ENCODE measurements at regions not wholly inside any gene's neighbourhood (a gene's known extent, or its start where the extent isn't known, plus 50 kb on each side); places are given as distances from the start of the nearest gene placed in this dataset.

GRCh38 chr17:36778448-36778847 lies 158.8 kb upstream of the LHX1 start:
- Histone ChIP-seq H3K9me3 (ENCODE audit: insufficient read depth, low read length) (no peaks in the 10 kb centered on the region), H3K4me1 (ENCODE audit: insufficient read depth, insufficient read length) (peaks cover 1% of the 10 kb centered on the region), H3K9ac (ENCODE audit: insufficient read length, low read depth) (no peak overlapping the region), H3K27me3 (ENCODE audit: insufficient read depth, insufficient read length) (peaks cover 7% of the 10 kb centered on the region), H3K36me3 (ENCODE audit: insufficient read depth, insufficient read length, low read length) (no peaks in the 10 kb centered on the region), H3K4me3 (ENCODE audit: insufficient read length, low read depth) (no peak overlapping the region)
- TF ChIP-seq ZNF274 (IDR thresholded peaks at IDR 0.05; ENCODE audit: low read depth, low read length) (no peak), YY1 (IDR thresholded peaks at IDR 0.05; ENCODE audit: insufficient read depth, insufficient read length) (no peak), SUZ12 (IDR thresholded peaks at IDR 0.05; ENCODE audit: extremely low read depth, insufficient read depth, insufficient read length) (no peak)
- no peak for DNase-seq (ENCODE audit: low read depth, low spot score)

GRCh38 chr17:36779550-36779949 lies 157.7 kb upstream of the LHX1 start:
- Histone ChIP-seq H3K4me1 (ENCODE audit: insufficient read depth, insufficient read length) (no peaks in the 10 kb centered on the region), H3K27me3 (ENCODE audit: insufficient read depth, insufficient read length) (peaks cover 7% of the 10 kb centered on the region), H3K9ac (ENCODE audit: insufficient read length, low read depth) (no peak overlapping the region), H3K36me3 (ENCODE audit: insufficient read depth, insufficient read length, low read length) (no peaks in the 10 kb centered on the region), H3K4me3 (ENCODE audit: insufficient read length, low read depth) (no peak overlapping the region), H3K9me3 (ENCODE audit: insufficient read depth, low read length) (no peaks in the 10 kb centered on the region)
- TF ChIP-seq YY1 (IDR thresholded peaks at IDR 0.05; ENCODE audit: insufficient read depth, insufficient read length): no peak
- TF ChIP-seq SUZ12 (IDR thresholded peaks at IDR 0.05; ENCODE audit: extremely low read depth, insufficient read depth, insufficient read length): no peak
- no peak for TF ChIP-seq ZNF274 (IDR thresholded peaks at IDR 0.05; ENCODE audit: low read depth, low read length)
- no peak for DNase-seq (ENCODE audit: low read depth, low spot score)

GRCh38 chr17:36784633-36785032 lies 152.6 kb upstream of the LHX1 start:
- H3K4me1 ChIP-seq (ENCODE audit: insufficient read depth, insufficient read length): no peaks in the 10 kb centered on the region
- no peak overlapping the region for H3K4me3 ChIP-seq (ENCODE audit: insufficient read length, low read depth)
- no peak overlapping the region for H3K9ac ChIP-seq (ENCODE audit: insufficient read length, low read depth)
- no peaks in the 10 kb centered on the region for H3K36me3 ChIP-seq (ENCODE audit: insufficient read depth, insufficient read length, low read length)
- no peak for TF ChIP-seq YY1 (IDR thresholded peaks at IDR 0.05; ENCODE audit: insufficient read depth, insufficient read length)
- TF ChIP-seq SUZ12 (IDR thresholded peaks at IDR 0.05; ENCODE audit: extremely low read depth, insufficient read depth, insufficient read length): no peak
- no peak for TF ChIP-seq ZNF274 (IDR thresholded peaks at IDR 0.05; ENCODE audit: low read depth, low read length)
- DNase-seq (ENCODE audit: low read depth, low spot score): no peak
- no peaks in the 10 kb centered on the region for H3K9me3 ChIP-seq (ENCODE audit: insufficient read depth, low read length)
- no peaks in the 10 kb centered on the region for H3K27me3 ChIP-seq (ENCODE audit: insufficient read depth, insufficient read length)

GRCh38 chr17:36786867-36787266 lies 150.4 kb upstream of the LHX1 start:
- no peak for DNase-seq (ENCODE audit: low read depth, low spot score)
- no peaks in the 10 kb centered on the region for H3K4me1 ChIP-seq (ENCODE audit: insufficient read depth, insufficient read length)
- H3K9ac ChIP-seq (ENCODE audit: insufficient read length, low read depth): no peak overlapping the region
- no peaks in the 10 kb centered on the region for H3K36me3 ChIP-seq (ENCODE audit: insufficient read depth, insufficient read length, low read length)
- no peak overlapping the region for H3K4me3 ChIP-seq (ENCODE audit: insufficient read length, low read depth)
- H3K9me3 ChIP-seq (ENCODE audit: insufficient read depth, low read length): no peaks in the 10 kb centered on the region
- peaks cover 3% of the 10 kb centered on the region for H3K27me3 ChIP-seq (ENCODE audit: insufficient read depth, insufficient read length)
- TF ChIP-seq YY1 (IDR thresholded peaks at IDR 0.05; ENCODE audit: insufficient read depth, insufficient read length): no peak
- no peak for TF ChIP-seq SUZ12 (IDR thresholded peaks at IDR 0.05; ENCODE audit: extremely low read depth, insufficient read depth, insufficient read length)
- TF ChIP-seq ZNF274 (IDR thresholded peaks at IDR 0.05; ENCODE audit: low read depth, low read length): no peak

GRCh38 chr17:36791150-36791941 lies 145.9 kb upstream of the LHX1 start:
- Histone ChIP-seq H3K9me3 (ENCODE audit: insufficient read depth, low read length) (no peaks in the 10 kb centered on the region), H3K4me1 (ENCODE audit: insufficient read depth, insufficient read length) (no peaks in the 10 kb centered on the region), H3K9ac (ENCODE audit: insufficient read length, low read depth) (no peak overlapping the region), H3K4me3 (ENCODE audit: insufficient read length, low read depth) (no peak overlapping the region), H3K36me3 (ENCODE audit: insufficient read depth, insufficient read length, low read length) (no peaks in the 10 kb centered on the region), H3K27me3 (ENCODE audit: insufficient read depth, insufficient read length) (peaks cover 8% of the 10 kb centered on the region)
- DNase-seq (ENCODE audit: low read depth, low spot score): no peak
- TF ChIP-seq SUZ12 (IDR thresholded peaks at IDR 0.05; ENCODE audit: extremely low read depth, insufficient read depth, insufficient read length) (no peak), ZNF274 (IDR thresholded peaks at IDR 0.05; ENCODE audit: low read depth, low read length) (no peak), YY1 (IDR thresholded peaks at IDR 0.05; ENCODE audit: insufficient read depth, insufficient read length) (no peak)

- TF ChIP-seq YY1 (IDR thresholded peaks at IDR 0.05; ENCODE audit: insufficient read depth, insufficient read length) (no peak), SUZ12 (IDR thresholded peaks at IDR 0.05; ENCODE audit: extremely low read depth, insufficient read depth, insufficient read length) (no peak), ZNF274 (IDR thresholded peaks at IDR 0.05; ENCODE audit: low read depth, low read length) (no peak)
- Histone ChIP-seq H3K9me3 (ENCODE audit: insufficient read depth, low read length) (no peaks in the 10 kb centered on the region), H3K36me3 (ENCODE audit: insufficient read depth, insufficient read length, low read length) (no peaks in the 10 kb centered on the region), H3K4me3 (ENCODE audit: insufficient read length, low read depth) (no peak overlapping the region), H3K27me3 (ENCODE audit: insufficient read depth, insufficient read length) (peaks cover 8% of the 10 kb centered on the region), H3K4me1 (ENCODE audit: insufficient read depth, insufficient read length) (no peaks in the 10 kb centered on the region), H3K9ac (ENCODE audit: insufficient read length, low read depth) (no peak overlapping the region)
- DNase-seq (ENCODE audit: low read depth, low spot score): no peak
Measured at GRCh38 chr17:36791942-36792475, 145.3 kb upstream of the LHX1 start.

GRCh38 chr17:36792849-36793248 lies 144.4 kb upstream of the LHX1 start:
- no peak overlapping the region for H3K4me3 ChIP-seq (ENCODE audit: insufficient read length, low read depth)
- peaks cover 8% of the 10 kb centered on the region for H3K27me3 ChIP-seq (ENCODE audit: insufficient read depth, insufficient read length)
- H3K9ac ChIP-seq (ENCODE audit: insufficient read length, low read depth): no peak overlapping the region
- TF ChIP-seq YY1 (IDR thresholded peaks at IDR 0.05; ENCODE audit: insufficient read depth, insufficient read length) (no peak), ZNF274 (IDR thresholded peaks at IDR 0.05; ENCODE audit: low read depth, low read length) (no peak), SUZ12 (IDR thresholded peaks at IDR 0.05; ENCODE audit: extremely low read depth, insufficient read depth, insufficient read length) (no peak)
- H3K36me3 ChIP-seq (ENCODE audit: insufficient read depth, insufficient read length, low read length): no peaks in the 10 kb centered on the region
- H3K9me3 ChIP-seq (ENCODE audit: insufficient read depth, low read length): no peaks in the 10 kb centered on the region
- no peaks in the 10 kb centered on the region for H3K4me1 ChIP-seq (ENCODE audit: insufficient read depth, insufficient read length)
- DNase-seq (ENCODE audit: low read depth, low spot score): no peak

All from NT2/D1 (cell line).